ENCODE measurements at regions not wholly inside any gene's neighbourhood (a gene's known extent, or its start where the extent isn't known, plus 50 kb on each side); places are given as distances from the start of the nearest gene placed in this dataset.

- DNase-seq: no peak
Observed at GRCh38 chr18:29104227-29104626, 927.3 kb upstream of the CDH2 start.

DNA sequence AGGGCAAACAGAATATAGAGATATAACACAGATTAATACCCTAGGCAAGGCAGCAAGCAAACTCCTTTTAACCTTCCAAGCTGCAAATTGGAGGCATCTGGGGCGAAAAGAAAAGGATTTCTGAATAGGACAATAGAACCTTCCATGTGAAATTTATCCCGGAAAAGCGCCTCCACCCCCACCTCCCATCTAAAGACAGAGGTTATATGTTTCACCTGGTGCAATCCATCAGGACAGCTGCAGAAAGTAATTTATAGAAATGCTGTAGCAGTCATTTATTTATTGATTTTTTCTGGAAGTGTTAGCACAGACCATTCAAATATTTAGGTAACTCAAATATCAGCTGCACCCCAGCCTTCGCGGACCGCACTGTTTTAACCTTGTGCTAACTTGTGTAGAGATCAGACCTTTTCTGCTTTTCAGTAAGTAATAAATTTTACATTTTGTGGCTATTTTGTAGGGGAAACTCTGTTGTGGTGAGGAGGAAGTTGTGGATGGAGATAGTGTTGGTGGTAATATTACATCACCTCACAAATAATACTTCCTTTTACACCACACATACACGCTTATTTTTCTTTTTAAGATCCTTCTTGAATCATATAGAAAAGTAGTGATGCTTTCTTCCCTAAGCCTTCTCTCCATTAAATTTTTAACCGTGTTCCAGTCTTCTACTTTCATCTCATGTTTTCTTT, 919.3 kb upstream of the CDH2 start:
- DNase-seq: no peak

- no peak for DNase-seq
Observed at GRCh38 chr18:29087616-29088246, 910.8 kb upstream of the CDH2 start.

DNA sequence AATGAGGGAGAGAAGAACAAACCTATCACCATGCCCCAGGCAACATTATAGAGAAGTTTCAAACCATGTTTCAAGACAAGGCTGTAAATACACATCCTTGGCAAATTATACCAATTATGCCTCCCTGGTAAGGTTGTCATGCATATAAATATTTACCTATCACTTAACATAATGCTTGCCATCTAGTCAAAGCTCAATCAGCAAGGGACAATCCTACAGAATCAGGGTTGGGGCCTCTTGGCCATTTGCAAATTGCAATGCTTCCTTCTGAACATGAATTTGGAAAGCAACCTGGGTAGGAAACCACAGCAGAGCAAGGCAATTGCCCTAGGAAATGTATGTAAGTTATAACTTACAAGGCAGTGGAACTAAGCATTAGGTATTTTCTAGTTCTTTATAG, 907.2 kb upstream of the CDH2 start:
- no peak for DNase-seq

DNA sequence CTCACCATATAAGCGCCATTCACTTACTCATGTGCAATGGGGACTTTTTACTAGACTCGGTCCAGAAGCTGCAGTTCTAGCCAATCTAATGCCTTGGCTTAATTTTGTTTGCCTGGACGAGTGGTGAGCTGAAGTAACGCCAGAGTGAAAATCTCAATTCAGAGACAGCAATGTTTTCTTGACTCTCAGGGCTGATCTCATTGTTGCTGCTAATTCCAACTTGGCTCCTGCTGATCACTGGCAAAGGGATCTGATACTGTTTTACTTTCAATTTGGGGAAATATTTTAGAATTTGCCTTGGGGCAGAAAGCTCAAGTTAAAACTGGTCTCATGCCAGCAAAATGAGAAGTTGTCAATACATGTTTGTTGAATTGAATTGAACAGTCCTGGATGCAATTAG, 906.6 kb upstream of the CDH2 start:
- no peak for DNase-seq

GRCh38 chr18:29080946-29081345, 904.0 kb upstream of the CDH2 start:
- no peak for DNase-seq

DNA sequence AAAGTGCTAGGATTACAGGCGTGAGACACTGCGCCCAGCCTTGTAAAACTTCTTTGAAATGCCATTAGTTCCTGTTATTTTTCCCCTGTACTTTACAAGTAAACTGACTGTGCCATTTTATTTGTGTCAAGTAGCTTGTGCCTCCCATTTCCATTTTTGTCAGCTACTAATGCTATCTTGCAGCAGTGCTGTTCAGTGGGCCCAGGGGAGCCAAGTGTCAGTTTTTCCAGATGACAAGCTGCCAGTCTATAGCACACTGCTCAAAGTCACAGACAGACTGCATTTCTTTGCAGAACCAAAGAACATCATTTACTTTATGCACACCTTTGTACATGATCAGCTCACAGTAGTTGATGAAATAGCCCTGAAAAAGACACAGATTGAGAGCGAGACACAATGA, 901.3 kb upstream of the CDH2 start:
- DNase-seq: no peak

DNA sequence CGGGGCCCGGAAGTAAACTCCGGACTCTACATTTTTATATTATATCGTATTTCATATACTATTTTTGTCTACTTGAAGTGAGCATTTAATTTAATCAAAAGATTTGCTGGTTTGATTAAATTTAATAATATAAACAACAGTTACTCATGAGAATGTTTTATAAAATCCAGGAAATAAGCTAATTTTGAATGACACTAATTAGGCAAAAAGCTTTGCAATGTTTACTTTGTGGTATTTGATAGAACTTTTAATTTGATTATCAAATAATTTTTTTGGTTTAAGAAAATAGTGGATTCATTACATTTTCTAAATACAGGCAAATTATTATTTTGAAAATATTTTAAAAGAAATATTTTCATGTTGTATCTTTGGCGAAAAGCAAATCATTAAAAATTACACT, 900.4 kb upstream of the CDH2 start:
- DNase-seq: no peak

GRCh38 chr18:29076645-29077044, 899.7 kb upstream of the CDH2 start:
- no peak for DNase-seq

DNA sequence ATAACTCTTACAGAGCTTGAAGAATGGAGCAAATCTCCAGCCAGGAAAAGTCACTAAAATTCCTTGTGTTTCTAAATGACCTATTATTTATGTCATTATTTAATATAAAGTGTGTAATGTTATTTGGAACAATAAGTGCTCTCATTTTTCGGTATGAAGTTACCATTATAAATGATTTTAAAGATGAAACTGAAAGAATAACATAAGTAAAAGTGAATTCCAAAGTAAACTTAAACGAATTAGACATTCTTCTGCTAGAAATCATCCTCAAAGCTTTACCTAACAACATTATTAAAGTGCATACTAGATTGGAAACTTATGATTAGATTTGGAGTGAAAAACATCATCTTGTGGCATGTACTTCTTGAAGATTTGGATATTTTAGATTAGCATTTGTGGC, 897.2 kb upstream of the CDH2 start:
- no peak for DNase-seq

DNA sequence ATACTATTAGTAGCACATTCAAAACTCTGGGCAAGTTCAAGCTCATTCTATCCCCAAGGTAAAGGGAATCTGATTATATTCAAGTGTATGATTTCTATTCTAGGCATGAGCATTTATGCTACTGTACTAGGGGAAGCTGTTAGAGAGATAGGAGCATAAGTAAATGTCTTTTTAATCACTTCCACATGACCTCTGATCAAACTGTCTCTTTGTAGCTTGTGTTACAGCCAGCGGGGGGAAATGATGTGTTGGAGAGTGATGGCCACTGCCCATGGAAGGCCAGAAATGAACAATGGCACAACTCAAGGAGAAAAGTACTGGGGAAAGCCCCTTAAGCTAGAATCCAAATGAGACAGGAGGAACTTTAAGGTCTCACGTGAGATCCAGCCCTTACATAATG, 894.9 kb upstream of the CDH2 start:
- DNase-seq: no peak

DNA sequence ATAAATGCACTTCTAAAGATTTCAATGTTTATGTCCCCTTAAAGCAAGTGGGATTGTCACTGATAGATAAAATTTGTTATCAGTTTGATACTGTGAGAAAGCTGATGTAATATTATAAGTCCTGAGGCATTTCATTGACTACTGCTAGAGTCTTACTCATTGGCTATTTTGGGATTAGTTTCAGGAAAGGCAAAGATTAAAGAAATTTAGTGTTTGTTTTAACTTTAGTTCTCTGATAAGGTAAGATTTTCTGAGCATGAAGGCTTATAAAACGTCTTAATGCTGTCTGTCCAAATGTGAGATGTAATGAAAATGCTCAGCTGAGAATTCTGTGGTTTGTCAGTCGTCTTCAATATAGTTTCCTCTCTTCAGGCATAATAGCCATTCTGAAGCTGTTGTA, 886.4 kb upstream of the CDH2 start:
- DNase-seq: no peak

GRCh38 chr18:29062921-29063320, 886.0 kb upstream of the CDH2 start:
- DNase-seq: no peak

GRCh38 chr18:29060349-29060748, 883.4 kb upstream of the CDH2 start:
- no peak for DNase-seq

DNA sequence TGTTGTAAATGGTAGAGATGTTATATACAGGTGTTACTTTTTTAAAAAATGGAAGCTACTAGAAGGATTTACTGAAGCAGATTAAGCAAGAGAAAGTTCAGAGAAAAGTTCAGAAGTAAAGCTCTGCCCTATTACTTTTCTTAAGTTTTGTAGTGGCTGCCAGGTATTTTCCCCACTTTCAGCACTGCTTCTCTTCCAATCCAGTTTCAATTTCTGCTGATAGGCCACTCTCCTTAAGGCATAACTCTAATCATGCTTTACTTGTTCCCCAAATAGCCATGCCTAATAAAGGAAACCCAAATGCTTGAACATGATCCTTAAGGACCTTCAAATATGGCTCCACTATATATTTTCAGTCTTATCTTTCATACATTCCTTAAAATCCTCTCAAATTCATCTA, 880.8 kb upstream of the CDH2 start:
- no peak for DNase-seq

DNA sequence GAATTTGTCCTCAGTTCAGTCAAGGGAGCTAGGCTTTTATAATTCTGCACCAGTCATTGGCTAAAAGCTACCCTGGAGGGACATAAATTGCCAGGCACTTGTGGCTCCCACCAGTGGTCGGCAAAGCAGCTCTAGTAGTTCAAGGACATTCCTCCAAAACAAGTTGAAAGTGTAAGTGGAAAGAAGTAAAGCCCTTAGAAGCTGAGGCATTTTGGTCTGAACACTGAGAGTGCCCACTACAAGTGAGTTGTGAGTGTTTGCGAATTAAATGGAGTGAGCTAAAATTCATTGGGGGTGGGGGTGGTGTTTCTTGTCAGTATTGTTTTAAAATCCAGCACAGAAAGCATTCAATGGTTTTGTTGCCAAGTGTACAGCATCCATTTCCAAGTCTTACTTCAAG, 879.9 kb upstream of the CDH2 start:
- no peak for DNase-seq

DNA sequence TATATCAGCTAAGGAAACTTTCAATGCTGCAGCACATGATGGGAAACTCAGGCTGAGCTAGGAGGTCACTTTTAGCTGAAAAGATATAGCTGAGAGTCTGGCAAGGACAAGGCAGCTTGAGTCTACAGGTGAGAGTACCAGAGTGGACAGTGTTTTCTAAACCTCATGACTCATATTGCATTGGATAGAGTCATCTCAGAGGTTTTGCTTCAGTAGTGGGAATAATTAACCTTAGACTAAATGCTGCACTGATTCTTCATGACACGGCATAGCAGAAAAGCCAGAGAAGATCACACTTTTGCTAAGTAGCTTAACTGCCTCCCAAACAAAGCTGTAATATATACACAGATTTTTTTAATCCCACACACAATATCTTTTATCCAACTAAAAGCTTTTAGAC, 865.0 kb upstream of the CDH2 start:
- DNase-seq: no peak

GRCh38 chr18:29034113-29034856, 857.4 kb upstream of the CDH2 start:
- no peak for DNase-seq

DNA sequence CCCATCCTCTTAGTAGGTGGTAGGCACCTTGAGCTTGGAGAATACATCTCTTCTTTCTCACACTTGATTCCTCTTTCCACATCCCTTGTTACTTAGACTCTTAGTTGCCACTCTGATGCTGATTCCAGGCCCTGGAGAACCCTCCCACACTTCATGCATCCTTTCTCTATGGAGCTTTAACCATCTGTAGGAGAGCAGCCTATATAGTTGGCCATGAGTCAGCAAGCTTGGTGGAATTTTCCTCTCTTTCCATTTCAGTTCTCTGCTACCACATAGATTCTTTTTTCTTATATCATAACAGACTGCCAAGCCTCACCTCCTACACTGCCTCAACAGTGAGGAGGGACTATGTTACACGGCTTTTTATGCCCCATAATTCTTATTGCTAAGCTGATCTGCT, 851.6 kb upstream of the CDH2 start:
- no peak for DNase-seq

DNA sequence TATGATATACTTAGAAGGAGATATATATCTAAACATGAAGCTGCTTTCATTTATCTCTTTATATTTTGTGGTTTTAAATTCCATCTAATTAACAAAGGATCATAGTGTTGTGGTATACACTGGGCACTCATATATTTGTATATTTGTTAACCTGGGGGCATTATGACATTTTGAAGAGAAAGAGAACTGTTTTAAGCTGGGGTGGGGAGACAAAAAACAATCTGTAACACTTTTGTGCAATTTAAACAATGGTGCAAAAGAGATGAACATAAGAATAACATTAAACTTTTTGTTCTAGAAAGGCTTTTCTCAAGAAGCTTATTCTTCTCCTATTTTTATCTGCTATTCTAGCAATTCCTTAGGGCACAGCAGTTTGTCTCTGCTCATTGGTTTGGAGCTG, 842.0 kb upstream of the CDH2 start:
- DNase-seq: no peak

GRCh38 chr18:29012883-29013465, 836.0 kb upstream of the CDH2 start:
- no peak for DNase-seq

- DNase-seq: no peak
Observed at GRCh38 chr18:29012364-29012763, 835.4 kb upstream of the CDH2 start.

- DNase-seq: no peak
Observed at GRCh38 chr18:29009250-29009803, 832.4 kb upstream of the CDH2 start.

- no peak for DNase-seq
Observed at GRCh38 chr18:29008809-29009208, 831.9 kb upstream of the CDH2 start.
